IPS-18c (cell line): ENCODE measurements at regions not wholly inside any gene's neighbourhood (a gene's known extent, or its start where the extent isn't known, plus 50 kb on each side); places are given as distances from the start of the nearest gene placed in this dataset.
"Not testable (repeated sequence)": the region's sequence is repeated elsewhere in the genome, so short reads cannot be mapped to it uniquely, and the experiment has no call there.

Experiments used
- H3K4me3 ChIP-seq: 2 replicates; pipeline ENCODE4 v1.7.0; 2013; ENCODE audit warnings: low read depth, mild to moderate bottlenecking, low read length, moderate library complexity; ENCODE audit not compliant: insufficient read depth
- H3K9me3 ChIP-seq: one replicate; pipeline ENCODE4 v1.6.1; 2013; ENCODE audit warnings: mild to moderate bottlenecking, low read length, moderate library complexity; ENCODE audit not compliant: control insufficient read depth, insufficient read depth

DNA sequence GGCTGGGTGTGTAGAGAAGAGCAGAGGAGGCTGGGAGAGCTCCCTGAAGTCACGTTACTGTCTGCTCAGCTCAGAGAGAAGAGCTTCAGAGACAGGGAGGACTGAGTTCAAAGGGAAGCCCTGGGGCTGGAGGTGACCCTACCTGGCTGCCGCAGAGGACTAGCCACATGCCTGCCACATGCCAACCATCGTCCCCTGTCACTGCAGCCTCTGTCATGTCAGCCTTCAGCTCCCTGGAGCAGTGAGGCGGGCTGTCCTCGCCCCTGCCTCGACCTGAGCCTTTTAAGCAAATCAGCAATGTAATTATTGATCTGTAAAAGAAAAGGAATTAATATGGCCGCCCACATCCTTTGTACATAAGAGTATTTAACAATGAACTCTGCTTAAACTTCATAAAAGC lies 89.3 kb upstream of the RET start:
- no peak overlapping the region for H3K4me3 ChIP-seq
- H3K9me3 ChIP-seq: no peaks in the 10 kb centered on the region

DNA sequence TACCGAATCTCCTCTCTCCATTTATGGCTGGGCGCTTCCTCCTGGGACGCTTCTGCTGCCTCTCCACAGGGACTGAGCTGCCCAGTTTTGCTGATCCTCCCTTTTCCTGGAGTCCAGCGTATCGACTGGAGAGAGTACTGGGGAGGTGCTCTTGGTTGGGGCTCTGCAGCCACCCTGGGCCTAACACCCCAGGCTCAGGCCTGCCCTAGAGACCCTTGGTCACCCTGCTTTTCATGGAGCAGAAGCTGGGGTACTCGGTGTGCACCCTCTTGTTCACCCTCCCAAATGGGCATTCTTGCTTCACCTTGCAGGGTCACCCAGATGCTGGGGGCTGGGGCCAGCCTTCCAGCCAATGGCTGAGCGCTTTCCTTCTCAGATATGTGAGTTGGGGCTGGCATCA lies 88.8 kb upstream of the RET start:
- no peaks in the 10 kb centered on the region for H3K9me3 ChIP-seq
- no peak overlapping the region for H3K4me3 ChIP-seq

DNA sequence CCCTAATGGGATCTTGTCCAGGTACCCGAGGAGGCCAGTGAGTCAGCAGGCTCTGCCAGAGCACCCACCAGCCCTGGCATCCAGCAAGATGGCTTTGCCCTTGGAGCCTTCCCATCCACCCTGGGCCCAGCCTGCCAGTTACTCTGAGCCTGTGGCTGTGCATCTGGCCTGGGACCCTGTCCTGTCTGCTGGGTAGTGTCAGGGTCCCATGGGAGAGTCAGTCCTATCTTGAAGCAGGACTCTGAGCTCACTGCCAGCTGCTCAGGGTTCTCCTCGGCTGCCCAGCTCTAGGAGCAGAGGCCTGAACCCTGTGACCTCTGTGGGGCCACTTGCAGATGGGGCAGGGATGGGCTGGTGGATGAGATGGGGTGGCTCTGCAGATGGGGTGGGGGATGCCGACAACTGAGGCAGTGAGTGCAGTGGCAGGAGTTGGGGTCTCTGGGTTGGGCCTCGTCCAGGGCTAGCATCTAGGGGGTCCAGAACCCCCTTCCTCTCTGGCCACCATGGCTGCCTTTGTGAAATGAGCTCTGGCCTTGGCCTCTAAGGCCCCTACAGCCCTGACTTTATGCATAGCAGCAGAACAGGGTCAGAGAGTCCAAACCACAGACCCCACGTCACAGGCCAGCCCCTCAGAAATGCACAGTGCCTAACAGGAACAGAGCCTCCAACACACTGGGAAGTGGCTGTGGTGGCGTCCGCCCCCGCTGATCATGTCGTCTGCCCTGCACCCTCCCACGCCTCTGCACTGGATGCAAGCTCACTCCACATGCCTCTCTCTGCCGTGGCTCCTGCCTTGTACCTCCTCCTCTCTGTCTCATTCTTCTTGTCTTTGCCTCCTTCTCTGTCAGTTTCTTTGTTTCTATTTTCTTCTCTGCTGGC lies 88.1 kb upstream of the RET start:
- H3K4me3 ChIP-seq: no peak overlapping the region
- H3K9me3 ChIP-seq: no peaks in the 10 kb centered on the region

GRCh38 chr10:42989481-42989921 lies 87.4 kb upstream of the RET start:
- H3K9me3 ChIP-seq: no peaks in the 10 kb centered on the region
- no peak overlapping the region for H3K4me3 ChIP-seq

DNA sequence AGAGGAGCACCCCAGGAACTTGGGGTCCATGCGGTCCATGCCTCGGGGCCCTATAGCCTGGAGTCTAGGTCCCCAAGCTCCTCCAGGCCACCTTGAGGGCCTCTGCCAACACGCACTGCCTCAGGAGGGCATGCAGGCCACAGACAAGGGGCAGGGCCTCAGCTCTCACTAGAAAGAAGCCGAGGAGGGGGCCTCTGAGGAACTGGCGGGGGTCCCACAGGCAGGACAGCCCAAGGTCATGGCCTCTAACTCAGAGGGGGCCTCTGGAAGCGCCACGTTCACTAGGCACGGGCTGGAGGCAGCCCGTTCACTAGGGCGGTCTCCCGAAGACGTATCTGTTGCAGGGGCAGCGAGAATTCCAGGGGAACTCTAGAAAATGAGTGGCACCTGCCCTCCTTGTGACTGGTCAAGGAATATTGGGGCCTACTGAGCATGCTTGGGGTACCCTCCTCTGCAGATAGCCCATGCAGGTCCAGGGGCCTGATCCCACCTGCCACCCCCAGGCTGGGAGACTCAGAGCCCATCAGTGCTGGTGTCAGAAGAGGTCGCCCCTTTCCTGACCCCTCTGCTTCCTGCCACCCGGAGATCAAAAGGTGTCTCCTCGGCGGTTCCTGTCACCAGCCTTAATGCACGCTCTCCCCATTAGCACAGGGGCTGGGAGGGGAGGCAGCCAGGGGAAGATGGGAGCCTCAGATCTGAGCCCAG lies 86.7 kb upstream of the RET start:
- Histone ChIP-seq H3K9me3 (no peaks in the 10 kb centered on the region), H3K4me3 (no peak overlapping the region)

GRCh38 chr10:42990721-42991441 lies 86.0 kb upstream of the RET start:
- no peaks in the 10 kb centered on the region for H3K9me3 ChIP-seq
- no peak overlapping the region for H3K4me3 ChIP-seq

- H3K4me3 ChIP-seq: no peak overlapping the region
- peaks cover 2% of the 10 kb centered on the region for H3K9me3 ChIP-seq
Measured at GRCh38 chr10:42991442-42992098, 85.3 kb upstream of the RET start.

DNA sequence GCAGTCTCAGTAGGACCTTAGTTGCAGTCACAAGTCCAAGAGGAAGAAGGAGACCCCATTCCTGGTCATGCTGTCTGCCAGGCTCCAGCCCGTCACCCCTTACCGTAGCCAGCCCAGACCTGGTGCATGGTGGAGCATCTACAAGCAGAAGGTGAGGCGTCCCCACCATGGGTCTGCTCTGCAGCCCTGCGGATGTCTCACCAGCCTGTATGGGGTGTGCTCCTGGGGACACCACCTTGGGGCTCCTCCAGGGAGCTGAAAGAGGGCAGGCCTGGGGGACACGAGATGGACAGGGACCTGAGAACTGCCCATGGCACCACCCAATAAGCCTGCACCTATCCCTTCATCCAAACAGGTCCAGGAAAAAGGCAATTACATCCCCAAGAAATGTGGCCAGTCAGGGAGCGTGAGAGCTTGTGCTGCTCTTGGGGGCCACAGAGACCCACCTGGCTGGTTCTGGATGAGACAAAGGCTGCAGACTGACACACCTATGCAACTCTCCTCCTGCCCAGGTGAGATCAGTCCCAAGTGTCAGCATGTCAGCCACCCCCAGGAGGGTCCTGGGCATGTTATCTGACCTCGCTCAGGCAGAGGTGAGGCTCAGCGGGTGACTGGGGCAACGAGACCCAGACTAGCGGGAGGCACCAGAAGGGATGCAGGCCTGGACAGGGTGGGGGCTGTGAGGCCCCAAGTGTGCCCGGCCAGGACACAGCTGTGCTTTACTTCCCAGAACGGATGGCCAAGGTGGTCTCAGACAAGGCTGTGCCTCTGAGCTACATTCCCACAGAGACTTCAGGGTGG lies 84.5 kb upstream of the RET start:
- H3K9me3 ChIP-seq: peaks cover 2% of the 10 kb centered on the region
- no peak overlapping the region for H3K4me3 ChIP-seq

- Histone ChIP-seq H3K9me3 (peaks cover 2% of the 10 kb centered on the region), H3K4me3 (no peak overlapping the region)
Measured at GRCh38 chr10:42992957-42993390, 83.9 kb upstream of the RET start.

GRCh38 chr10:42994909-42995308 lies 82.0 kb upstream of the RET start:
- H3K4me3 ChIP-seq, H3K9me3 ChIP-seq: not testable (repeated sequence)

- H3K4me3 ChIP-seq: no peak overlapping the region
- peaks cover 2% of the 10 kb centered on the region for H3K9me3 ChIP-seq
Measured at GRCh38 chr10:42995537-42995936, 81.3 kb upstream of the RET start.

- peaks cover 2% of the 10 kb centered on the region for H3K9me3 ChIP-seq
- H3K4me3 ChIP-seq: no peak overlapping the region
Measured at GRCh38 chr10:42996588-42996987, 80.3 kb upstream of the RET start.

- peaks cover 2% of the 10 kb centered on the region for H3K9me3 ChIP-seq
- no peak overlapping the region for H3K4me3 ChIP-seq
Measured at GRCh38 chr10:42997151-42997848, 79.6 kb upstream of the RET start.

- H3K4me3 ChIP-seq: no peak overlapping the region
- H3K9me3 ChIP-seq: peaks cover 2% of the 10 kb centered on the region
Measured at GRCh38 chr10:42997849-42998165, 79.1 kb upstream of the RET start.

DNA sequence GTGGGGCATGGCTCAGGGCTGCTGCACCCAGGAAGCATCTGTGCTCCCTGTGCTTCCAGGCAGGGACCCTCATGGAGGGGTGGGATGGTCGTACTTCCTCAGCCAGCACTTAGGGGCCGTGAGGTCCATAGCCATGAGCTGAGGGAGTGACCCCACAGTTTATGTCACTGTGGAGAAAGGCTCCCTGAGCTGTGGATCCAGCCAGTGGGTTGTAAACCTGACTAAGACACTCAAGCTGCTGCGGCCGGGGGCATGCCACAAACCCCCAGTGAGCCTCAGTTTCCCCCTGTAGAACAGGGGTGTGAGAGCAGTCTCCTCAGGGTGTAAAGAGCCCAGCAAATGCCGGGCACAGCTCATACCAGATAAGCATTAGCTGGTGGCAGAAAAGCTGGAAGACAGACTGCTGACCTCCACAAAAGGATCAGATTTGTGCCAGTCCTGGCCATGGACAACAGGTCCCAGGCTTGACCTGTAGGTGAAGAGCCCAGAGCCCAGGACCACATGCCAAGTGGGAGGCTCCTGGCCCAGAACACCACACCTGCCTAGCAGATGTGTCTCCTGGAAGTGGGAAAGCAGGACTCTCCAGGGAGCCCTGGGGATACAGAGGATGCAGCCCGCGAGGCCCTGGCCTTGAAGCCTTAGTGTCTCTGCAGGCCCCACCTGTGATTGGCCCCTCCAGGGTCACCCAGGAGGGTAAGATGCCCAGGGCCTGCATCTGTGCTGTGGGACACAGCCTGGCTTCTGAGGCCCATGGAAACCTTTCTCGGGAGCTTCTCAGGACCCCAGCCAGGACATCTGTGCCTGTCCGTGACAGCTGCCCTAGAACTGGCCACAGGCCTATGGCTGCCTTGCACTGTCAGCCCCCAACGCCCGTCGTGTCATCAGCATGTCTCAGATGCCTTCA lies 78.1 kb upstream of the RET start:
- H3K9me3 ChIP-seq: peaks cover 2% of the 10 kb centered on the region
- H3K4me3 ChIP-seq: no peak overlapping the region; the same call in 1 of the 2 replicates
